ENCODE measurements at regions not wholly inside any gene's neighbourhood (a gene's known extent, or its start where the extent isn't known, plus 50 kb on each side); places are given as distances from the start of the nearest gene placed in this dataset.
"Not testable (repeated sequence)": the region's sequence is repeated elsewhere in the genome, so short reads cannot be mapped to it uniquely, and the experiment has no call there.

DNA sequence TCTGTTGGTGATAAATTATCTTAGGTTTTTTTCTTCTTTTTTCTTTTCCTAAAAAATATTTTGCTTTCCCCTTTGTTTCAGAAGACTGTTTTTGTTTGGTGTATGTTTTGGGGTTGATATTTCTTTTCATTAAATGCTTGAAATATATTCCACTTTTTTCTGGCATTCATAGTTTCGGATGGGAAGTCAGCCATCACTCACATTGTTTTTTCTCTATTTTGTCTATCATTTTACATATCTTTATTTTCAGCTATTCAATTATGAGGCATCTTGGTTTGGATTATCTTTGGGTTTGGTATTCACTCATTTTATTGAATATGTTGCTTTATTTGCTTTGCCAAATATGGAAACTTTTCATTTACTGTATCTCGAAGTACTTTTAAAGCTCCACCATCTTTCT, 600.5 kb upstream of the EYS start:
- Mint-ChIP-seq H3K27me3 (ENCODE audit: low read depth in 3 of 3) (no peaks in the 10 kb centered on the region), H3K4me1 (no peaks in the 10 kb centered on the region), H3K36me3 (peaks cover 0 to 5% (median 4%) of the 10 kb centered on the region in 3 donors), H3K4me3 (no peak overlapping the region), H3K27ac (no peak overlapping the region), H3K9me3 (peaks cover 6 to 43% (median 30%) of the 10 kb centered on the region in 6 donors)
- DNase-seq, result no peak

DNA sequence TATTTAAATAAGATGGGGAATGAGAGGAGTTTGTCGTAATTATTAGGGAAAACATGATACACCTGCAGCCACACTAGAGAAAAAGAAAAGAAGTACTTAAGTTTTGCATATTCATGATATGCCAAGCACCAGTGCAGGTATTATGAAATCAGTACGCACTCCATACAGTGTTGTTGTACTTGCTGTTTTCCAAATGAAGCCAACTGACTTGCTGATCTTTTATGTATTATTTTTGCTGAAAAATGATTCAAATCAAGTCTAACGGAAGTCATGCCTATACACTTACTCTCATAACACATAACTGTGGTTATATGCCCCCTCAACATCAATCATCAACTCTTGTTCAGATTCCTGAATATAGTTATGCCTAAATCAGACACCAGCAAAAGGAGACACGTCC, 584.9 kb upstream of the EYS start:
- Mint-ChIP-seq H3K27me3 (ENCODE audit: low read depth in 3 of 3) (peaks cover 0 to 2% (median 0%) of the 10 kb centered on the region in 3 donors), H3K4me3 (no peak overlapping the region), H3K4me1 (no peaks in the 10 kb centered on the region), H3K9me3 (peaks cover 4 to 42% (median 19%) of the 10 kb centered on the region in 6 donors), H3K36me3 (no peaks in the 10 kb centered on the region), H3K27ac (no peak overlapping the region)
- no peak for DNase-seq

DNA sequence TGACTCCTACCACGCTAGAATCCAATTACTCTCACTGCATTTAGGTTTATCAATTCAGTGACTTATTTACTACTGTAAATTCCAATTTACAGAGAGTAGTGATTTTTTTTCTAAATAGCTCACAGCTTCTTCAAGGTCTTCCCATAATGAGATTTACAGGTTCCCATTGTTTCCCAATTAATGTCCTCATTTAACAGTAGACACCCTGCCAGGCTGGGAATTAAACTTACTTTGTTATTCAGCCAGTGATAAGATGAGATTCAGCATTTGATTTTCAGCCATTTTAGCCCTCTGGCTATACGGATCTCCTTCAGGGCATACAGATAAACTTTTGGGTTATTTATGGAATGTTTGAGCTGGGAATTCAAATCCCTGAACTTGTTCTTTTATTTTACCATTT, 582.9 kb upstream of the EYS start:
- Mint-ChIP-seq H3K4me3 (no peak overlapping the region), H3K9me3 (peaks cover 3 to 45% (median 26%) of the 10 kb centered on the region in 6 donors), H3K27me3 (ENCODE audit: low read depth in 3 of 3) (peaks cover 0 to 2% (median 0%) of the 10 kb centered on the region in 3 donors), H3K4me1 (no peaks in the 10 kb centered on the region), H3K27ac (no peak overlapping the region), H3K36me3 (no peaks in the 10 kb centered on the region)
- no peak for DNase-seq

DNA sequence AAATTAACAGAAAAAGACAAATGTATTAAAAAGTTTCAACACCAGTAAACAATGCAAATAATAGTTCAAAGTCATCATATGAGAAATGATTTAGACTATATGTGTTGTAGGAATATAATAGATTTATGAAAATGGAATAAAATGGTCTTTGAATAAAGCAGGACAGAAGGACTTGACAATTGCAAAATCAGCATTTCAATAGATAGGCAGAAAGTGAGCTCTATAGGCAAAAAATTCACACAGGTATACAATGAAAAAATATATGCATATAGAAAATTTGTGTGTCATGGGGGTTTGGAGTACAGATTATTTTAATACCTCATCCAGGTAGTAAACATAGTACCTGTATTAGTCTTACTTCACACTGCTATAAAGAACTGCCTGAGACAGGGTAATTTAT, 571.1 kb upstream of the EYS start:
- no peak overlapping the region for H3K4me3 Mint-ChIP-seq
- no peaks in the 10 kb centered on the region for H3K4me1 Mint-ChIP-seq
- H3K9me3 Mint-ChIP-seq, result peaks cover 6 to 54% (median 19%) of the 10 kb centered on the region in 6 donors
- peaks cover 0 to 9% (median 3%) of the 10 kb centered on the region in 3 donors for H3K36me3 Mint-ChIP-seq
- peaks cover 0 to 2% (median 0%) of the 10 kb centered on the region in 3 donors for H3K27me3 Mint-ChIP-seq (ENCODE audit: low read depth in 3 of 3)
- no peak for DNase-seq
- no peak overlapping the region for H3K27ac Mint-ChIP-seq

DNA sequence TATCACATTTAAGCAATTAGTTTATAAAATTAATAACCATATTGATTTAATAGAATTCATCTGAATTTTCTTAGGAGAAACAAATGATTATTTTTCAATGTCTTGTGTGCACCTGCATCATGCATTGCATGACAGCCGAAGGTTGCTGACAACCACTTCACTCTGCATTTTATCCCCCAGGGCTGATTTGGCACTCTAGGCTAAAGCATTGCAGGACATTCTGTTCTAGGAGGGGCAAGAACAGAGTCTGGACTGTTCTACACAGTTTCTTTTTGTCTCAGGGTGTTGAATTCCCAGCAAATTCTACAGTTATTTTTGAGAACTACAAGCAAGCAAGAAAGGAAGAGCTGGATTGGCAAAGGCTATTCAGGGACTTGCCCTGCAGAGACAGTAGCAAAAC, 570.4 kb upstream of the EYS start:
- peaks cover 0 to 9% (median 3%) of the 10 kb centered on the region in 3 donors for H3K36me3 Mint-ChIP-seq
- DNase-seq, result no peak
- H3K4me3 Mint-ChIP-seq, result no peak overlapping the region
- H3K4me1 Mint-ChIP-seq, result no peaks in the 10 kb centered on the region
- H3K9me3 Mint-ChIP-seq, result peaks cover 6 to 54% (median 19%) of the 10 kb centered on the region in 6 donors
- peaks cover 0 to 2% (median 0%) of the 10 kb centered on the region in 3 donors for H3K27me3 Mint-ChIP-seq (ENCODE audit: low read depth in 3 of 3)
- no peak overlapping the region for H3K27ac Mint-ChIP-seq

DNA sequence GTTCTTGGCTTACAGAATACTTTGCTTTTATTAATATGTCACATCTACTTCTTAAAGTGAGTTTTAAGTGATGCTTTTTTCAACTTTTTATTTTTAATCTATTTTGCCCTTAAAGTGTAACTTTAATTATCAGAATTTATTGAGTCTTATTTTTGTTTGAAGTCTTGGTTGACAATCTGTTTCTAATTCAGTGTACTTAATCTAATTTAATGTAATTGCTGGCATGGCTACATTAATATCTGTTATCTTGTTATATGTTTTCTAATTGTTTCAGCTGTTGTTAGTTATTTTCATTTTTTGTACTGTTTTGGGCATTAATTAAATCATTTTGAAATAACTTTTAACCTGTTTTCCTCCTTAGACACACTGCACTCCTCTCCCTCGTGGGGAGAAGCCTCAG, 558.7 kb upstream of the EYS start:
- H3K4me3 Mint-ChIP-seq, result no peak overlapping the region
- H3K4me1 Mint-ChIP-seq, result no peaks in the 10 kb centered on the region
- H3K27ac Mint-ChIP-seq, result no peak overlapping the region
- peaks cover 12 to 56% (median 42%) of the 10 kb centered on the region in 6 donors for H3K9me3 Mint-ChIP-seq
- no peaks in the 10 kb centered on the region for H3K36me3 Mint-ChIP-seq
- DNase-seq, result no peak
- peaks cover 0 to 3% (median 0%) of the 10 kb centered on the region in 3 donors for H3K27me3 Mint-ChIP-seq (ENCODE audit: low read depth in 3 of 3)

DNA sequence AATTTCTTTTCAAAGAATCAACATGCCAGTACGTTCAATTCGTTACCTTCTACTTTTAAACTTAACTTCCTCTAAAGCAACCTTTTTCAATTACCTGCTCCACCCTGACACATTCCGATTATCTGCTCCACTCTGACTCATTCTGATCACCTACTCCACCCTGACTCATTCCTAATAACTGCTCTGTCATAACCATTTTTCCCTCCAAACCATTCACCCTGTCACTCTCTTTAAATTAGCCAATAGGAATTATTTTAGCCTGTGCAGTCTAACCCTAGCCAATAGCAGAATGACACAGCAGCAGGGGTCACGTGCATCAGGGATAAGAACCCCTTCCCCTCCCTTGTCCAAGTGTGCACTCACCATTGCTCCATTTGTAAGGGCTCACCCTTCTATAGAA, 557.4 kb upstream of the EYS start:
- H3K27ac Mint-ChIP-seq, result no peak overlapping the region
- H3K4me1 Mint-ChIP-seq, result no peaks in the 10 kb centered on the region
- H3K36me3 Mint-ChIP-seq, result no peaks in the 10 kb centered on the region
- H3K9me3 Mint-ChIP-seq, result peaks cover 14 to 57% (median 47%) of the 10 kb centered on the region in 6 donors
- no peak overlapping the region for H3K4me3 Mint-ChIP-seq
- peaks cover 0 to 1% (median 0%) of the 10 kb centered on the region in 3 donors for H3K27me3 Mint-ChIP-seq (ENCODE audit: low read depth in 3 of 3)
- DNase-seq, result no peak

DNA sequence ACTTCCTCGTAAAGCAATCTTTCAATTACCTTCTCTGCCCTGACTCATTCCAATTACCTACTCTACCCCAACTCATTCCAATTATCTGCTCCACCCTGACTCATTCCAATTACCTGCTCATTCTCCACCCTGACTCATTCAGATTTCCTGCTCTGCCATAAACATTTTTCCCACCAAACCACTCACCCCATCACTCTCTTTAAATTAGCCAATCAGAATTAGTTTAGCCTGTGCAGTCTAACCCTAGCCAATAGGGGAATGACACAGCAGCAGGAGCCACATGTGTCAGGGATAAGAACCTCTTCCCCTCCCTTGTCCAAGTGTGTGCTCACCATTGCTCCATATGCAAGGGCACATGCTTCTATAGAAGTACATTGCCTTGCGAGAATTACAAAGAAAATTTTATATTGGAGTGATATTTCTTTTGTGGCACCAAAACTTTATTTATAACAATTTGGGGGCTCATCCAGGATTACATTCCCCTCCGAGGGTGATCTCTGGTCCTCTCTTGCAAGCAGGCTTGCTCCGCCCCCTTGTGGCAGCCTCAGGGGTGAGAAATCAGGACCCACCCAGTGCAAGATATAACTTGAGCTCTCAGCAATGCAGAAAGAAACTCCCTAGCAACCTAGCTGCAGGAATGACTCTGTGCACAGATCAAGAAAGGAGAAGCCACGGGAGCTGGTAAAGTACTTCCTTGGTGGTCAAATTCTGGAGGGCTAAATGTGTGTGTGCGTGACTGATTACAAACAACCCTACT, 551.9 kb upstream of the EYS start:
- not testable (repeated sequence) for H3K27me3 Mint-ChIP-seq (ENCODE audit: low read depth in 3 of 3)

DNA sequence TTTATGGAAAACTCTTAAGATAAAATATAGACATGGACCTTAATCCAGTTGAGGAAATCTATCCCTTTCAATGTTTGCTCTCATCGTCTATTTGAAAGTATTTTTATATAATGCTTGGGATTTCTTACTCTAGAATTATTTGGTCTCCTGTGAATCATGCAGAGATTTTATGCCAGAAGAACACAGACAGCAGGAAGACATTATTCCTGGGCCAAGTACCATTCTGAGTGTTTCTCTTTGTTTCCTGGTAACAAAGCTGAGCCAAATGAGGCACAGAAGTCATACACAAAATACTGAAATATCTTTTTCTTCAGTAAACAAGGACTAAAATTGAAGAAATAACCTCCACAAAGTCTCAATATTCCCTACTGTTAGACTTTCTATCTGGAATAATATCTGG, 538.2 kb upstream of the EYS start:
- H3K4me1 Mint-ChIP-seq, result no peaks in the 10 kb centered on the region
- no peak for DNase-seq

More for the DNA sequence above, 551.9 kb upstream of the EYS start:
- H3K27ac Mint-ChIP-seq, H3K36me3 Mint-ChIP-seq, H3K4me1 Mint-ChIP-seq, DNase-seq, H3K4me3 Mint-ChIP-seq: not testable (repeated sequence)
- peaks cover 13 to 59% (median 40%) of the 10 kb centered on the region in 6 donors for H3K9me3 Mint-ChIP-seq

DNA sequence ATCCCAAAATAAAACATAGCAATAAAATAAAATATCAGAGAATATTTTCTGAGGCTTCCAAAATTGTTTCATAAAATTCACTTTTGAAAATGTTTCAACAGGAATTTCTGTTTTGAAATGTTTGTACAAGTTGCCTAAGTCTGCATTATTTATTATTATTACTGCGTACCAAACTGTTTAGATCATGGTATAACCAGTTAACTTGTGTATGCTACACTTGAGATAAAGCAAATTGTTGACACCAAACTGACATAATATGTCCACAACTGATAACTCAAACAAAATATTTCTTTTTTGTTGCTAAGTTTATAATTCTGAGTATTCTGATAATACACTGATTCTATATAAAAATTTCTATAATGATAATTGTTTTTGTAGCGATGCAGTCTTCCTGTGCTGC, 531.8 kb upstream of the EYS start:
- Mint-ChIP-seq H3K4me3 (no peak overlapping the region), H3K27me3 (ENCODE audit: low read depth in 3 of 3) (peaks cover 0 to 1% (median 0%) of the 10 kb centered on the region in 3 donors)

More for the DNA sequence above, 538.2 kb upstream of the EYS start:
- H3K9me3 Mint-ChIP-seq, result peaks cover 10 to 41% (median 36%) of the 10 kb centered on the region in 6 donors
- H3K27ac Mint-ChIP-seq, result no peak overlapping the region
- peaks cover 0 to 2% (median 0%) of the 10 kb centered on the region in 3 donors for H3K27me3 Mint-ChIP-seq (ENCODE audit: low read depth in 3 of 3)
- no peaks in the 10 kb centered on the region for H3K36me3 Mint-ChIP-seq
- H3K4me3 Mint-ChIP-seq, result no peak overlapping the region

DNA sequence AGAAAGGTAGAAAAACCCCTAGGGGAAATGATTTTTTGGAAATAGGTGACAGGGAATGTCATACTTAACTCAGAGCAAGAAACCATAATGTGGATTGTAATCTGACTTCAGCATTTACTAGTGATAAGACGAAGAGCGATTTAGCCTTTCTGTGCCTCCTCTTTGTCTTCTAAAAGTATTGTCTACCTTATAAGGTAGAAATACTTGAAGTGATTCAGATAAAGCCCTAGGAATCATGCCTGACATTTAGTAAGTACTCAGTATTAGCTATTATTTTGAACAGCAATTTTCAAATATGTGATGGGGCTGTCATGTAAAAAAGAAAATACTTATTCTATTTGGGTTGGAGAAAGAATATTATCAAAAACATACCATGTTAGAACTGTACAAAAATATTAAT, 525.9 kb upstream of the EYS start:
- Mint-ChIP-seq H3K27me3 (ENCODE audit: low read depth in 3 of 3) (peaks cover 0 to 1% (median 0%) of the 10 kb centered on the region in 3 donors), H3K9me3 (peaks cover 1 to 41% (median 16%) of the 10 kb centered on the region in 6 donors), H3K36me3 (no peaks in the 10 kb centered on the region), H3K4me1 (no peaks in the 10 kb centered on the region), H3K4me3 (no peak overlapping the region), H3K27ac (no peak overlapping the region)
- no peak for DNase-seq

More for the DNA sequence above, 531.8 kb upstream of the EYS start:
- Mint-ChIP-seq H3K4me1 (no peaks in the 10 kb centered on the region), H3K36me3 (no peaks in the 10 kb centered on the region), H3K27ac (no peak overlapping the region), H3K9me3 (peaks cover 5 to 23% (median 19%) of the 10 kb centered on the region in 6 donors)
- DNase-seq, result no peak

DNA sequence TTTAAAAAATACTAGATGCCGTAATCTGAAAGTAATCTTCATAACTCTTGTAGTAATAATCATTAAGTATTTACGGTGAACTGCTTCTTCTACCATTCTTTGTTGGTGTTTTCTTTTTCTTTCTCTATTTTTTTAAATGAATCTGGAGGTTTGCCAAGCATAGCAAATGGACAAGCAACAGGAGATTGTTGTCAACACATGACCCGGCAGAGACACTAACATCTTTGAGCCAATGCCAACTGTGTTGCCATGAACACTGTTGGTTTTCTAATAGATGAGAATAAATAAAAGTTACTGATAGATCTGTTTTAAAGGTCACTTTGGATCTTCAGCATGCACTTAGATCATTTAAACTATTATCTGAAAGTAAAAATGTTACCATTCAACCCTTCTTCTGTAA, 523.6 kb upstream of the EYS start:
- no peak for DNase-seq
- no peak overlapping the region for H3K27ac Mint-ChIP-seq
- no peaks in the 10 kb centered on the region for H3K36me3 Mint-ChIP-seq
- peaks cover 0 to 1% (median 0%) of the 10 kb centered on the region in 3 donors for H3K27me3 Mint-ChIP-seq (ENCODE audit: low read depth in 3 of 3)
- H3K4me1 Mint-ChIP-seq, result no peaks in the 10 kb centered on the region
- peaks cover 4 to 52% (median 14%) of the 10 kb centered on the region in 6 donors for H3K9me3 Mint-ChIP-seq
- no peak overlapping the region for H3K4me3 Mint-ChIP-seq

DNA sequence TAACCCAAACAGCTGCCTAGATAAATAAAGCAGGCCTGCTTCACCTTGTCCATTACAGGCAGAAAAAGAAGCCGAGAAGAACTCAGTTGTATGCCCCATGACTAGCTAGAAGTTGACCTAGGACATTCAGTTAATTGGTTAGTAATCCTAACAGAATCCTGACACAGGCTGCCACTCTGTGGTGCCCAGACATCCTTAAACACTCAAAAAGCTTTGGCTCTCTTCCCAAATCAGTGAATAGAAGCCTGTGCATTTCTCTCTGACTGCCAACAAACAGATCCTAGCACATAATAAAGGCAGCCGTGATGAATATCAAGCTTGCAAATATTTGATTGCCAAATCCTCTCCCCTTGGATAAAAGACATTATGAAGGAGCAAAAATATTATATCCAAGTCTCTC, 519.1 kb upstream of the EYS start:
- no peak overlapping the region for H3K27ac Mint-ChIP-seq
- no peaks in the 10 kb centered on the region for H3K36me3 Mint-ChIP-seq
- no peak overlapping the region for H3K4me3 Mint-ChIP-seq
- no peaks in the 10 kb centered on the region for H3K27me3 Mint-ChIP-seq (ENCODE audit: low read depth in 3 of 3)
- DNase-seq, result no peak
- peaks cover 5 to 36% (median 17%) of the 10 kb centered on the region in 6 donors for H3K9me3 Mint-ChIP-seq
- H3K4me1 Mint-ChIP-seq, result no peaks in the 10 kb centered on the region

DNA sequence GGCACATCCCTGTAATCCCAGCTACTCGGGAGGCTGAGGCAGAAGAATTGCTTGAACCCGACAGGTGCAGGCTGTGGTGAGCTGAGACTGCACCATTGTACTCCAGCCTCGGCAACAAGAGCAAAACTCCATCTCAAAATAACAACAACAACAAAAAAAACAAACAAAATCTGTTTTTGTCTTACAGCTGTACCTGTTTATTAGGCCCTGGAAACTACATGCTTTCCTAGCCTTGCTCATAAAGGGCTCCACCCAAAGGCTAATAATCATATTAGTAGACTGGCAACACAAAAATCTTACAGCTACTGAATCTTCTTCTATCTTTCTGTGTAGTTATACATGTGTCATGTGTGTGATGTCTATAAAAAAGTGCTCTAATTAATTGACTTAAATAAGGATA, 503.9 kb upstream of the EYS start:
- no peaks in the 10 kb centered on the region for H3K4me1 Mint-ChIP-seq
- H3K9me3 Mint-ChIP-seq, result peaks cover 12 to 70% (median 50%) of the 10 kb centered on the region in 6 donors
- no peak for DNase-seq
- H3K27me3 Mint-ChIP-seq (ENCODE audit: low read depth in 3 of 3), result no peaks in the 10 kb centered on the region
- H3K27ac Mint-ChIP-seq, result no peak overlapping the region
- H3K36me3 Mint-ChIP-seq, result no peaks in the 10 kb centered on the region
- no peak overlapping the region for H3K4me3 Mint-ChIP-seq

DNA sequence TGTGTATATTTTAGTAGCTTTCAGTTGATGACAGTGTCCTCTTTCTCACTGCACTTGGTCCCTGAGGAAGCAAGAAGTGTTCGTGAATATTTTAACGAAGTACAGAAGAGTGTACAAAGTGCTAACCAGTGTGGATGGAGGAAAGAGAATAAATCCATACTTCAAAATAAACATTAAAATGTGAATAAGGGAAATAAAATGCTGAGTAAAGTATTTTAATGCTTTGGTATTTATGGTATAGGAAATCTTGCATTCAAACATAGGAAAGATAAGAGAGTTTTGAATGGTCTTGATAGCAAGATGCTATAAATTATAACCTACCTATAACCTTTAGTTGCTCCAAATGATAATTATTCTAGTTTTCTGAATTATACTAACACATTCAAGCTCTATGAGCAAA, 493.4 kb upstream of the EYS start:
- DNase-seq, result no peak
- Mint-ChIP-seq H3K27me3 (ENCODE audit: low read depth in 3 of 3) (no peaks in the 10 kb centered on the region), H3K4me3 (no peak overlapping the region), H3K27ac (no peak overlapping the region), H3K36me3 (peaks cover 0 to 3% (median 0%) of the 10 kb centered on the region in 3 donors), H3K9me3 (peaks cover 11 to 39% (median 22%) of the 10 kb centered on the region in 6 donors), H3K4me1 (no peaks in the 10 kb centered on the region)
